LNCaP clone FGC (cell line): ENCODE measurements at regions not wholly inside any gene's neighbourhood (a gene's known extent, or its start where the extent isn't known, plus 50 kb on each side); places are given as distances from the start of the nearest gene placed in this dataset.

Experiments
- DNase-seq: peaks from one replicate; pipeline ENCODE4 v3.0.0-alpha.2; 2011; ENCODE audit warnings: low read depth
- H3K4me3 ChIP-seq: 2 replicates; pipeline ENCODE4 v1.5.1; 2011; ENCODE audit warnings: mild to moderate bottlenecking, low read depth, low read length, control low read depth
- TF ChIP-seq, protein P1 (sequence below): IDR thresholded peaks from 2 replicates; pipeline ENCODE4 v1.5.1; 2012; ENCODE audit warnings: mild to moderate bottlenecking; ENCODE audit not compliant: control insufficient read depth, insufficient read depth; ENCODE audit errors: extremely low read depth

DNA sequence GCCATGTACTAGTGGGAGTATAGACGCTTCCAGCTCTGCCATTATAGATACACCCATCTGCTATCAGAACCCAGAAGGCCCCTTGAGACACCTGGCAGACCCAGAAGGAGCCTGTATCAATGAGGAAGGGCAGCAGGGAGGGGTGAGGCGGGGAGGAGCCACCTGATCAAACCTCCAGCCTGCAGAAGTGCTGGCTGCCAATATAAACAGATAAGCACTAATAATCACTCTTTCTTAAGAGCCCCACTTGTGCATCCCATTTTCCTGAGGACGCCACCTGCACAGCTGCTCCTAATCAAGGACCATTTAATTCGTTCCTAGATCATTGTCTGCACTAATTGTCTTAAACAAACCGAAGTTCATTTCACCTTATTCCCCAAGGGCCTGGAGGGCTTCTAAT, 75.0 kb upstream of the NEK6 start:
- no peak for DNase-seq
- H3K4me3 ChIP-seq: no peak overlapping the region

DNA sequence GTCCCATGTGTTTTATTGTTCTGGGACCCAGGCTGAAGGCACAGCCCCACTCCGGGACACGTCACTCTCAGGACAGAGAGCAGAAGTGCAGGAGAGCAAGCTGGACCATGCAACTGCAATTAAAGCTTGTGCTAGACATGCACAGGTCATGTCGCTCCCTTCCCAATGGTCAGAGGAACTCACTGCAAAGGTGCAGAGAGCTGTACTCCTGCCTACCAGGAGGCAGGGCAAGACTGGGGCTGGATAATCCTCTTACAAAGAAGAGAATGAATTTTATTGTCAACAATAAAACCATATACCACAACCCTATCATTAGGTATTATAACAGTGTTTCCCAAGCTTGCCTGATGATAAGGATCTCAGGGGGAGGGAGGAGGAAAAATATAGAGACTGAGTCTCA, 74.0 kb upstream of the NEK6 start:
- DNase-seq: no peak
- TF ChIP-seq, protein P1, sequence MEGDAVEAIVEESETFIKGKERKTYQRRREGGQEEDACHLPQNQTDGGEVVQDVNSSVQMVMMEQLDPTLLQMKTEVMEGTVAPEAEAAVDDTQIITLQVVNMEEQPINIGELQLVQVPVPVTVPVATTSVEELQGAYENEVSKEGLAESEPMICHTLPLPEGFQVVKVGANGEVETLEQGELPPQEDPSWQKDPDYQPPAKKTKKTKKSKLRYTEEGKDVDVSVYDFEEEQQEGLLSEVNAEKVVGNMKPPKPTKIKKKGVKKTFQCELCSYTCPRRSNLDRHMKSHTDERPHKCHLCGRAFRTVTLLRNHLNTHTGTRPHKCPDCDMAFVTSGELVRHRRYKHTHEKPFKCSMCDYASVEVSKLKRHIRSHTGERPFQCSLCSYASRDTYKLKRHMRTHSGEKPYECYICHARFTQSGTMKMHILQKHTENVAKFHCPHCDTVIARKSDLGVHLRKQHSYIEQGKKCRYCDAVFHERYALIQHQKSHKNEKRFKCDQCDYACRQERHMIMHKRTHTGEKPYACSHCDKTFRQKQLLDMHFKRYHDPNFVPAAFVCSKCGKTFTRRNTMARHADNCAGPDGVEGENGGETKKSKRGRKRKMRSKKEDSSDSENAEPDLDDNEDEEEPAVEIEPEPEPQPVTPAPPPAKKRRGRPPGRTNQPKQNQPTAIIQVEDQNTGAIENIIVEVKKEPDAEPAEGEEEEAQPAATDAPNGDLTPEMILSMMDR: no peak
- no peak overlapping the region for H3K4me3 ChIP-seq

More for the DNA sequence above, 75.0 kb upstream of the NEK6 start:
- TF ChIP-seq, protein P1: no peak

DNA sequence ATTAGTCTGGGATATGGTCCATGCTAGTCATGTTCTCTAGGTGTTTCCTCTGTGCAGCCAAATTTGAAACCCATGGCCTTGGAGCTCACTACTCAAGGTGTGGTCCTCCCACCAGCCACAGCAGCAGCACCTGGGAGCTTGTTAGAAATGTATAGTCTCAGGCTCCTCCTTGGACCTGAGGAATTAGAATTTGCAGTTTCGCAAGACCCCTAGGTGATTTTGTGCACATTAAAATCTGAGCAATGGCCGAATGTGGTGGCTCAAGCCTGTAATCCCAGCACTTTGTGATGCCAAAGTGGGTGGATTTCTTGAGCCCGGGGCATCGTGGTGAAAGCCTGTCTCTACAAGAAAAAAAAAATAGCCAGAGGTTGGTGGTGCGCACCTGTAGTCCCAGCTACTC, 72.3 kb upstream of the NEK6 start:
- H3K4me3 ChIP-seq: no peak overlapping the region
- no peak for DNase-seq
- TF ChIP-seq, protein P1: no peak

DNA sequence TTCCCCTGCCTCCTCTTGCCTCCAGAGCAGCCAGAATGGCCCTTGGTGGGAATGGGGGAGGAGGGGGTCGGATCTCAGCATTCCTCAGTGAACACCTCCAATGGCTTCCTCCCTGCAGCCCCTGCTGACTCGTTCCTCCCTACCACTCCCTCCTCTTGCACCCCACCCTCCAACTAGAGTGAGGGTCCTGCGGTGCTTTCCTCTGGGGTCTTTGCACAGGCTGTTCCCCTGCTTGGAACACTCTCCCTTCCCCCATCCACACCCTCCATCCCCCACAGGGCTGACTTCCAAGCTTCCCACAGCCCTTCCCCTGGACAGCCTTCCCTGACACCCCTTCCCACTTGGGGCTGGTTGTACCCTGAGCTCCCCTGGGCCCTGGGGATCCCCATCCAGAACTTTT, 70.4 kb upstream of the NEK6 start:
- DNase-seq: no peak
- H3K4me3 ChIP-seq: no peak overlapping the region
- TF ChIP-seq, protein P1: no peak

DNA sequence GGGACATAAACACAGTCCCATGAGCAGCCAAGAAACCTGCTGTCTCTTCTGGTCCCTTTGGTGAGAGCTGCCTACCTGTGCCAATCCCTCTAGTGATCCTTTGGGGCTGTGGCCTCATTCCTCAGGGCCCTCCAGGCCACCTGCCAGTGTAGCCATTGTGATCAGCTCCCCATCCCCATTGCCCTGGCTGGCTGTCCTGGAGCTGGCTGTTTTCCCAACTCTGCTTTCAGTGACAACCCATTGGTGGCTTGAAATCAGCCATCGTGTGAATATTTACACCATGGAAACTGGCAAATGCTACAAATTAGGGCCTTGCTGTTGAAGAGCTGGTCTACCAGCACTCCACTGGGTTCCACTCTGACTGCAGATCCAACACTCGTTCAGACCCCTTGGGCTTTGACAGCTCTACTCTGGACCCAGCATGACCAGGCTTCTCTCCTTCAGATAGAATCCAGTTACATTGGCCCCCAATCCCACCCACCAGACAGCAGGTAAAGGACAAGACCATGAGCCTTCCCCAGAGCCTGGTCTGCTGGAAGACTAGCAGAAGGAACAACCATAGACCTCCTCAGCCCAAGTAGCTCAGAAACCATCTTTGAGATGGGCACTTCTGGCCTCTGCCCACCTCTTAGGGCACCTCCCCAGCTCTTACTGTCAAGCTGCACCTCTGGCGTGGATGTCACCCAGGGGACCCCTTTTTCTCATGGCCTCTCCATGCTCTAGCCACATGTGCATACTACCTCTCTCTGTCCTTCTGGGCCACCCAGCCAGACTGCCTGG, 69.2 kb upstream of the NEK6 start:
- no peak overlapping the region for H3K4me3 ChIP-seq
- no peak for DNase-seq
- TF ChIP-seq, protein P1: no peak

DNA sequence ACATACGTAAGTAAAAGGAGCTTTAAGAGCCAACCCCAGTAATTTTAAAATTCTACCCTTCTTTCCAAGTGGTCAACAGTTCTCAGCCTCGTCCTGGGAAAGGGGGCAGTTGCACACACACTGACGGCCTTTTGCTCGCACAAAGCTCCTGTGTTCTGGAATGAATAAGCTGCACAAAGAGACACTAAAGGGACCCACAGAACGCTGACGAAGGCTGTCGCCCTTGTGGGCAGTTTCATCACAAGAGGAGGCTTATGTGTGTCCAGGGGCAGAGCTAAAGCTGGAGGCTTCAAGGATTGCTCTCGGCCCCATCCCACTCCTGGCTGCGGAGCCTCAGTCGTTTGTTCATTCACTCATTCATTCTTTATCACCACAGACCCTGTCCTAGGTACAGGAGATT, 67.0 kb upstream of the NEK6 start:
- DNase-seq: no peak
- H3K4me3 ChIP-seq: no peak overlapping the region
- TF ChIP-seq, protein P1: no peak

DNA sequence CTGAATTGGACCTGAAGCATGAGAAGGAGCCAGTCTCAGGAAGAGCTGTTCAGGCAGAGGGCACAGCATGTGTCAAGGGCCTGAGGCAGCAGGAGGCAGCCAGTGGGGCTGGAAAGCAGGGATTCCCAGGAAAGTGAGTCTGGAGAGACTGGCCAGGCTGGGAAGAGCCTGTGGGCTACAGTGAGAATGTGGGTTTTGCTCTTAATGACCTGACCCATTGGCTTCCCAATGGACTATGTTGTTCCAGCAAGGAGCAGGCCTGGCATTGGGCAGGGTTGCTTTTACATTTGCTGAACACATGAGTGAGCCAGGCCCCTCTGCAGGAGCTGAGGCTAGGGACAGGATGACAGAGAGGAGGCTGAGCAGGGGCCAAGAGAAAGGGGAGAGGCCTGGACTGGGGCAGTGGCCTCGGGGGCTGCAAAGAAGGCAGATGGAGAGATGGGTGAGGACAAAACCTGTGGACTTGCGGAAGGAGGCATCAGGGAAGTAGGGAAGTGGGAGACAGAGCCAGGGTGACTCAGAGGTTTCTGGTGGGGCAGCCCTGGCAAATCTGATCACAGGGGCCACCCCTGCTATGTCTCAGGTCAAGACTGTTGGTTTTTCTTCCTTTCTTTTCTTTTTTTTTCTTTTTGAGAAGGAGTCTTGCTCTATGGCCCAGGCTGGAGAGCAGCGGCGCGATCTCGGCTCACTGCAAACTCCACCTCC, 65.9 kb upstream of the NEK6 start:
- TF ChIP-seq, protein P1: no peak
- DNase-seq: no peak
- no peak overlapping the region for H3K4me3 ChIP-seq
